Spleen (tissue), 7 donors: ENCODE measurements at regions not wholly inside any gene's neighbourhood (a gene's known extent, or its start where the extent isn't known, plus 50 kb on each side); places are given as distances from the start of the nearest gene placed in this dataset.

Source experiments
- CTCF ChIP-seq, 11 experiments: fragments of 200-600 bp in 7 of 11; fragments of 450-650 bp in 4 of 11; sonication (generic) in 4 of 11; IDR thresholded peaks in 8 of 11; conservative IDR thresholded peaks in 3 of 11; 1 replicate in 7 of 11; 2 replicates in 4 of 11; pipeline versions ENCODE4 v1.4.0 to v1.8.0; 2016 to 2021; ENCODE audit warnings: antibody characterized with exemption in 11 of 11, inconsistent platforms in 4 of 11, mild to moderate bottlenecking in 1 of 11
- POLR2A ChIP-seq, 3 donors: fragments of 450-650 bp; IDR thresholded peaks; one replicate each; pipeline ENCODE4 v1.5.1; 2017; ENCODE audit warnings: antibody characterized with exemption in 3 of 3, mild to moderate bottlenecking in 1 of 3
- donor health status: DM: no; HTN: no; CAD: no; lungs with moderate emphysema.
- donor health status: DM: no; HTN: no; CAD: no.
- donor health status: DM: no; HTN: no; CAD: no.

- TF ChIP-seq CTCF (IDR thresholded peaks at IDR 0.05 in 8 of 11, conservative IDR thresholded peaks at IDR 0.05 in 3 of 11) (no peak), POLR2A (IDR thresholded peaks at IDR 0.05) (no peak)
Measured at GRCh38 chr10:55519264-55519663, 718.2 kb upstream of the PCDH15 start.
